ENCODE measurements at regions not wholly inside any gene's neighbourhood (a gene's known extent, or its start where the extent isn't known, plus 50 kb on each side); places are given as distances from the start of the nearest gene placed in this dataset.

- no peak for DNase-seq
- 61 to 73% methylated on average over 4 of the region's 4 CpGs for WGBS, 2 donors
- no peaks in the 10 kb centered on the region for H3K36me3 ChIP-seq
- no peak overlapping the region for H3K27ac ChIP-seq
- TF ChIP-seq POLR2A (IDR thresholded peaks at IDR 0.05), result no peak
- TF ChIP-seq EP300 (IDR thresholded peaks at IDR 0.05), result no peak
- no peak for TF ChIP-seq POLR2AphosphoS5 (IDR thresholded peaks at IDR 0.05)
- TF ChIP-seq, protein P1, sequence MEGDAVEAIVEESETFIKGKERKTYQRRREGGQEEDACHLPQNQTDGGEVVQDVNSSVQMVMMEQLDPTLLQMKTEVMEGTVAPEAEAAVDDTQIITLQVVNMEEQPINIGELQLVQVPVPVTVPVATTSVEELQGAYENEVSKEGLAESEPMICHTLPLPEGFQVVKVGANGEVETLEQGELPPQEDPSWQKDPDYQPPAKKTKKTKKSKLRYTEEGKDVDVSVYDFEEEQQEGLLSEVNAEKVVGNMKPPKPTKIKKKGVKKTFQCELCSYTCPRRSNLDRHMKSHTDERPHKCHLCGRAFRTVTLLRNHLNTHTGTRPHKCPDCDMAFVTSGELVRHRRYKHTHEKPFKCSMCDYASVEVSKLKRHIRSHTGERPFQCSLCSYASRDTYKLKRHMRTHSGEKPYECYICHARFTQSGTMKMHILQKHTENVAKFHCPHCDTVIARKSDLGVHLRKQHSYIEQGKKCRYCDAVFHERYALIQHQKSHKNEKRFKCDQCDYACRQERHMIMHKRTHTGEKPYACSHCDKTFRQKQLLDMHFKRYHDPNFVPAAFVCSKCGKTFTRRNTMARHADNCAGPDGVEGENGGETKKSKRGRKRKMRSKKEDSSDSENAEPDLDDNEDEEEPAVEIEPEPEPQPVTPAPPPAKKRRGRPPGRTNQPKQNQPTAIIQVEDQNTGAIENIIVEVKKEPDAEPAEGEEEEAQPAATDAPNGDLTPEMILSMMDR (IDR thresholded peaks at IDR 0.05), result no peak
- ATAC-seq (ENCODE audit: low FRiP score in 2 of 2), result no peak
- no peaks in the 10 kb centered on the region for H3K9me3 ChIP-seq
- no peaks in the 10 kb centered on the region for H3K4me1 ChIP-seq
- no peak overlapping the region for H3K4me3 ChIP-seq
- no peaks in the 10 kb centered on the region for H3K27me3 ChIP-seq
Measured at GRCh38 chr1:87993051-87993450, 664.4 kb downstream of the LMO4 start.

DNA sequence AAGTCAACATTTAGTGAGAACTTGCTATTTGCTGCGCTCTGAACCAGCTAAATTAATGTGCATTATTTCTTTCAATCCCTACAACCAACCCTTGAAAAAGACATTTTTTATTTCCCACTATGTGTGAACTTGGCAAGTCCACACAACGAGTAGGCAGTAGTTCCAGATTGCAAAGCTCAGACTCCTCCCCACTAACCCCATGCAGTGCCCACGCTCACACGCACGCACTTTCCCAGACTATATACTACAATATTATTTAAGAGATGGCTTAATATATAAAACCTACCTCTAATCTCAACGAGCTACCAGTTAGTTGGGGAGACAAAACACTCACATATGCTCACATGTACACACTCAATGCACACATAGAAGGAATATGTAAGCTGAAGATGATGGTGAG lies 671.2 kb downstream of the LMO4 start:
- Histone ChIP-seq H3K27me3 (no peaks in the 10 kb centered on the region), H3K4me1 (no peaks in the 10 kb centered on the region), H3K36me3 (no peaks in the 10 kb centered on the region), H3K9me3 (no peaks in the 10 kb centered on the region), H3K27ac (no peak overlapping the region), H3K4me3 (no peak overlapping the region)
- TF ChIP-seq, protein P1 (IDR thresholded peaks at IDR 0.05), result no peak
- TF ChIP-seq POLR2A (IDR thresholded peaks at IDR 0.05), result no peak
- TF ChIP-seq EP300 (IDR thresholded peaks at IDR 0.05), result no peak
- no peak for TF ChIP-seq POLR2AphosphoS5 (IDR thresholded peaks at IDR 0.05)
- no peak for ATAC-seq (ENCODE audit: low FRiP score in 2 of 2)
- no peak for DNase-seq
- WGBS, 2 donors, result 88 to 89% methylated on average over 6 of the region's 6 CpGs

DNA sequence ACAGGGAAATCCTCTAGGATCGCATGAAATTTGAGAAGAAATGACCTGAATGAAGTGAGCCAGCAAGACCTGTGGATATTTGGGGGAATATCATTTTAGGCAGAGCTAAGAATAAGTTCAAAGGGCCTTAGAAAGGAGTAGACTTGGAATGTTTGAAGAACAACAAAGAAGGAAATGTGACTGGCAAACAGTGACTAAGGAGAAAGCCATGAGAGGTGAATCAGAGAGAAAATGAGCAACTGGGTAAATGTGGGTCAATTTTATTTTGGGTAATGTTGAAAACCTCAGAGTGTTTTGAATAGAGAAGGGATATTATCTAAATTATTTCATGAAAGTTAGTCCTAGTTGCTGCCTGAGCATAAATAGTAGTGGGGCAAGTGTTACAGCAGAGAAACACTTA lies 672.8 kb downstream of the LMO4 start:
- Histone ChIP-seq H3K4me3 (no peak overlapping the region), H3K9me3 (no peaks in the 10 kb centered on the region), H3K4me1 (no peaks in the 10 kb centered on the region), H3K36me3 (no peaks in the 10 kb centered on the region), H3K27ac (no peak overlapping the region), H3K27me3 (no peaks in the 10 kb centered on the region)
- 68 to 100% methylated on average over 1 of the region's 1 CpG for WGBS, 2 donors
- TF ChIP-seq, protein P1 (IDR thresholded peaks at IDR 0.05), result no peak
- TF ChIP-seq POLR2A (IDR thresholded peaks at IDR 0.05) (no peak), EP300 (IDR thresholded peaks at IDR 0.05) (no peak), POLR2AphosphoS5 (IDR thresholded peaks at IDR 0.05) (no peak)
- no peak for ATAC-seq (ENCODE audit: low FRiP score in 2 of 2)
- DNase-seq, result no peak

- TF ChIP-seq POLR2A (IDR thresholded peaks at IDR 0.05) (no peak), EP300 (IDR thresholded peaks at IDR 0.05) (no peak), POLR2AphosphoS5 (IDR thresholded peaks at IDR 0.05) (no peak)
- TF ChIP-seq, protein P1 (IDR thresholded peaks at IDR 0.05), result no peak
- Histone ChIP-seq H3K27ac (no peak overlapping the region), H3K4me1 (no peaks in the 10 kb centered on the region), H3K36me3 (no peaks in the 10 kb centered on the region), H3K9me3 (no peaks in the 10 kb centered on the region), H3K4me3 (no peak overlapping the region), H3K27me3 (no peaks in the 10 kb centered on the region)
- ATAC-seq (ENCODE audit: low FRiP score in 2 of 2) (no peak), DNase-seq (no peak)
- 90 to 92% methylated on average over 2 of the region's 2 CpGs for WGBS, 2 donors
Measured at GRCh38 chr1:88003255-88003654, 674.6 kb downstream of the LMO4 start.

- H3K9me3 ChIP-seq, result no peaks in the 10 kb centered on the region
- no peaks in the 10 kb centered on the region for H3K36me3 ChIP-seq
- TF ChIP-seq POLR2AphosphoS5 (IDR thresholded peaks at IDR 0.05) (no peak), EP300 (IDR thresholded peaks at IDR 0.05) (no peak), POLR2A (IDR thresholded peaks at IDR 0.05) (no peak)
- TF ChIP-seq, protein P1 (IDR thresholded peaks at IDR 0.05), result no peak
- WGBS, 2 donors, result 54 to 58% methylated on average over 1 of the region's 1 CpG
- ATAC-seq (ENCODE audit: low FRiP score in 2 of 2), result no peak
- H3K27me3 ChIP-seq, result no peaks in the 10 kb centered on the region
- no peak overlapping the region for H3K4me3 ChIP-seq
- DNase-seq, result no peak
- H3K4me1 ChIP-seq, result no peaks in the 10 kb centered on the region
- no peak overlapping the region for H3K27ac ChIP-seq
Measured at GRCh38 chr1:88009916-88010315, 674.2 kb upstream of the PKN2 start.
